ENCODE measurements at regions not wholly inside any gene's neighbourhood (a gene's known extent, or its start where the extent isn't known, plus 50 kb on each side); places are given as distances from the start of the nearest gene placed in this dataset.

DNA sequence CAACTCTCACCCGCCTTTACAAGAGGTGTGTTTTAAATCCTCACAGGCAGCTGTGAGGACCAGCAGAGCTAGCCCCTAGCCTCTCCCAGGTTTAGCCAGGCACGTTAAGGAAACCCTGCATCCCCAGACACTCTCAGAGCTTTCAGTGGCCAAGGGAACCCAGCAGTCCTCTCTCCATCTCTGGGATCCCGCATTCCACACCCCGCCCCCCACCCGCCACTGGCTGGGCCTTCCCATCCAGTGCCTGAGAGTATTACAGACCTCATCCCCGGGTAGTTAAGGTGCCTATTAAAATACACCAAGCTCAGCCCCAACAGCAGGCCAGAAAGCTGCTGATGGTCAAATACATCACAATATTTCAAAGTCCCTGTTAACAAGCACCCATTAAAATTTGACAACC lies 256.2 kb downstream of the BCOR start:
- H3K27me3 ChIP-seq (ENCODE audit: insufficient read depth, low read depth, low read length): no peaks in the 10 kb centered on the region
- H2AFZ ChIP-seq (ENCODE audit: low read depth, low read length): no peak overlapping the region
- no peak for TF ChIP-seq TAF1 (IDR thresholded peaks at IDR 0.05; ENCODE audit: low read depth)
- no peak for TF ChIP-seq EZH2 (IDR thresholded peaks at IDR 0.05; ENCODE audit: borderline replicate concordance, insufficient read depth, low read length, poor library complexity, severe bottlenecking)
- no peak for TF ChIP-seq MXI1 (conservative IDR thresholded peaks at IDR 0.05; ENCODE audit: poor library complexity, severe bottlenecking)
- no peak overlapping the region for H3K4me2 ChIP-seq (ENCODE audit: low read length)
- no peak overlapping the region for H3K27ac ChIP-seq (ENCODE audit: low read length)
- no peak overlapping the region for H3K9ac ChIP-seq (ENCODE audit: low read length)
- no peaks in the 10 kb centered on the region for H3K9me3 ChIP-seq (ENCODE audit: low read length)
- H3K9me2 ChIP-seq (ENCODE audit: insufficient read depth, low read length): no peaks in the 10 kb centered on the region
- H3F3A ChIP-seq (ENCODE audit: insufficient read depth, low read length, poor library complexity, severe bottlenecking): no peaks in the 10 kb centered on the region
- no peak overlapping the region for H3K4me3 ChIP-seq (ENCODE audit: low read length)
- no peaks in the 10 kb centered on the region for H4K20me1 ChIP-seq (ENCODE audit: insufficient read depth)
- no peaks in the 10 kb centered on the region for H3K79me2 ChIP-seq (replicated peaks; ENCODE audit: insufficient read depth, low read length)
- H3K36me3 ChIP-seq (ENCODE audit: insufficient read depth, low read length): no peaks in the 10 kb centered on the region

DNA sequence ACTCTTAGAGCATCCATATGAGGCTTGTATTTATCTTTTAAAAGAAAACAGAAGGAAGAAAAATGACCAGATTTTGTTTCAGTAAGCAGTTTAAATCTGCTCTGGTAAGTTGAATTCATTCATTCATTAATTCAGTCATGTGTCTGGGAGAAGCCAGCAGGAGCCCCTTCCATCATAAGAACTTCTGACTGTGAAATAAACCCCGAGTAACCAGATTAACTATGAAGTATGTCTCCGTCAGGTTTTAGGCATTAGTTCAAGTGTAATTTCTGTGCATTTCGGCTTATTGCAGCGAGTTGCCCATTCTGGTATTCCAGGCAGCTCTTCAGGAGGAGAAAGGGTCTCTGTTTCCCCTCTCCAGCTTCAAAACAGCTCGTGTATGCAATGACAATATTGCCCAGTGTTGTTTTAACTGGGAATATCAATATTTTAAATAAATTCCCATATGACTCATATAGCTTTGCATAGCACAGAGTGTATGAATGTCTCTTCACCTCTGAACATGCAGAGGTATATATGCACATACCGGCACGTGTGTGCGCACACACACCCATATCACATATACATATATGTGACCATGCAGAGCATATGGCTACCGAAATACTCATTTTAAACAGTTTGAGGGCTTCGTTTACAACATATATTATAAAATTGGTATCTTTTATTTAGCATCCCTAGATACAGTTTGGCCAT lies 255.3 kb downstream of the BCOR start:
- H3K79me2 ChIP-seq (replicated peaks; ENCODE audit: insufficient read depth, low read length): no peaks in the 10 kb centered on the region
- H3K4me2 ChIP-seq (ENCODE audit: low read length): no peak overlapping the region
- H3F3A ChIP-seq (ENCODE audit: insufficient read depth, low read length, poor library complexity, severe bottlenecking): no peaks in the 10 kb centered on the region
- no peaks in the 10 kb centered on the region for H3K36me3 ChIP-seq (ENCODE audit: insufficient read depth, low read length)
- H4K20me1 ChIP-seq (ENCODE audit: insufficient read depth): no peaks in the 10 kb centered on the region
- H3K27me3 ChIP-seq (ENCODE audit: insufficient read depth, low read depth, low read length): no peaks in the 10 kb centered on the region
- H3K9me3 ChIP-seq (ENCODE audit: low read length): no peaks in the 10 kb centered on the region
- H3K9ac ChIP-seq (ENCODE audit: low read length): no peak overlapping the region
- H3K27ac ChIP-seq (ENCODE audit: low read length): no peak overlapping the region
- no peak overlapping the region for H3K4me3 ChIP-seq (ENCODE audit: low read length)
- TF ChIP-seq, protein P1, sequence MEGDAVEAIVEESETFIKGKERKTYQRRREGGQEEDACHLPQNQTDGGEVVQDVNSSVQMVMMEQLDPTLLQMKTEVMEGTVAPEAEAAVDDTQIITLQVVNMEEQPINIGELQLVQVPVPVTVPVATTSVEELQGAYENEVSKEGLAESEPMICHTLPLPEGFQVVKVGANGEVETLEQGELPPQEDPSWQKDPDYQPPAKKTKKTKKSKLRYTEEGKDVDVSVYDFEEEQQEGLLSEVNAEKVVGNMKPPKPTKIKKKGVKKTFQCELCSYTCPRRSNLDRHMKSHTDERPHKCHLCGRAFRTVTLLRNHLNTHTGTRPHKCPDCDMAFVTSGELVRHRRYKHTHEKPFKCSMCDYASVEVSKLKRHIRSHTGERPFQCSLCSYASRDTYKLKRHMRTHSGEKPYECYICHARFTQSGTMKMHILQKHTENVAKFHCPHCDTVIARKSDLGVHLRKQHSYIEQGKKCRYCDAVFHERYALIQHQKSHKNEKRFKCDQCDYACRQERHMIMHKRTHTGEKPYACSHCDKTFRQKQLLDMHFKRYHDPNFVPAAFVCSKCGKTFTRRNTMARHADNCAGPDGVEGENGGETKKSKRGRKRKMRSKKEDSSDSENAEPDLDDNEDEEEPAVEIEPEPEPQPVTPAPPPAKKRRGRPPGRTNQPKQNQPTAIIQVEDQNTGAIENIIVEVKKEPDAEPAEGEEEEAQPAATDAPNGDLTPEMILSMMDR (IDR thresholded peaks at IDR 0.05; ENCODE audit: poor library complexity, severe bottlenecking): no peak
- no peaks in the 10 kb centered on the region for H3K9me2 ChIP-seq (ENCODE audit: insufficient read depth, low read length)
- no peak overlapping the region for H2AFZ ChIP-seq (ENCODE audit: low read depth, low read length)

DNA sequence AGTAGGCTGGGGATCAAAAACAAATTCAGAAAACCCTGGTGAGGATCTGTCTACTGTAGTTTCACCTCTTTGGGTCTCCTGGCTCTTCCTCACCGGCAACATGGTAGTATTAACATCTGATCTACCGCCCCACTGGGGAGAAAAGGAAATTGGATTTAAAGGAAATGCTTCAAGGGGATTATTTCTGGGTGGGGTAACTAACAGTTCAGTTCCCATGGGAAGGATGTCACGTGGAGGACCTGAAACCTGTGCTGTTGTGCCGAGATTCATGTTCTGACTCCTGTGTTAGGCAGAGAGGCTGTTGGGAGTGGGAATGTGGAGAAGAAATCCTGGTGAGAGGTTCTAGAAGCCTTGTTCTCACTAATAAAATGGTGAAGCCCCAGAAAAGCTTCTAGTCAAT lies 254.4 kb downstream of the BCOR start:
- Histone ChIP-seq H3K36me3 (ENCODE audit: insufficient read depth, low read length) (no peaks in the 10 kb centered on the region), H3K4me2 (ENCODE audit: low read length) (no peak overlapping the region), H4K20me1 (ENCODE audit: insufficient read depth) (no peaks in the 10 kb centered on the region), H3K9me2 (ENCODE audit: insufficient read depth, low read length) (no peaks in the 10 kb centered on the region), H3K27me3 (ENCODE audit: insufficient read depth, low read depth, low read length) (no peaks in the 10 kb centered on the region), H3K9me3 (ENCODE audit: low read length) (no peaks in the 10 kb centered on the region), H3K4me3 (ENCODE audit: low read length) (no peak overlapping the region), H3K27ac (ENCODE audit: low read length) (no peak overlapping the region), H3F3A (ENCODE audit: insufficient read depth, low read length, poor library complexity, severe bottlenecking) (no peaks in the 10 kb centered on the region), H3K79me2 (replicated peaks; ENCODE audit: insufficient read depth, low read length) (no peaks in the 10 kb centered on the region), H2AFZ (ENCODE audit: low read depth, low read length) (no peak overlapping the region), H3K9ac (ENCODE audit: low read length) (no peak overlapping the region)
- TF ChIP-seq, protein P2, sequence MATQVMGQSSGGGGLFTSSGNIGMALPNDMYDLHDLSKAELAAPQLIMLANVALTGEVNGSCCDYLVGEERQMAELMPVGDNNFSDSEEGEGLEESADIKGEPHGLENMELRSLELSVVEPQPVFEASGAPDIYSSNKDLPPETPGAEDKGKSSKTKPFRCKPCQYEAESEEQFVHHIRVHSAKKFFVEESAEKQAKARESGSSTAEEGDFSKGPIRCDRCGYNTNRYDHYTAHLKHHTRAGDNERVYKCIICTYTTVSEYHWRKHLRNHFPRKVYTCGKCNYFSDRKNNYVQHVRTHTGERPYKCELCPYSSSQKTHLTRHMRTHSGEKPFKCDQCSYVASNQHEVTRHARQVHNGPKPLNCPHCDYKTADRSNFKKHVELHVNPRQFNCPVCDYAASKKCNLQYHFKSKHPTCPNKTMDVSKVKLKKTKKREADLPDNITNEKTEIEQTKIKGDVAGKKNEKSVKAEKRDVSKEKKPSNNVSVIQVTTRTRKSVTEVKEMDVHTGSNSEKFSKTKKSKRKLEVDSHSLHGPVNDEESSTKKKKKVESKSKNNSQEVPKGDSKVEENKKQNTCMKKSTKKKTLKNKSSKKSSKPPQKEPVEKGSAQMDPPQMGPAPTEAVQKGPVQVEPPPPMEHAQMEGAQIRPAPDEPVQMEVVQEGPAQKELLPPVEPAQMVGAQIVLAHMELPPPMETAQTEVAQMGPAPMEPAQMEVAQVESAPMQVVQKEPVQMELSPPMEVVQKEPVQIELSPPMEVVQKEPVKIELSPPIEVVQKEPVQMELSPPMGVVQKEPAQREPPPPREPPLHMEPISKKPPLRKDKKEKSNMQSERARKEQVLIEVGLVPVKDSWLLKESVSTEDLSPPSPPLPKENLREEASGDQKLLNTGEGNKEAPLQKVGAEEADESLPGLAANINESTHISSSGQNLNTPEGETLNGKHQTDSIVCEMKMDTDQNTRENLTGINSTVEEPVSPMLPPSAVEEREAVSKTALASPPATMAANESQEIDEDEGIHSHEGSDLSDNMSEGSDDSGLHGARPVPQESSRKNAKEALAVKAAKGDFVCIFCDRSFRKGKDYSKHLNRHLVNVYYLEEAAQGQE (IDR thresholded peaks at IDR 0.05; ENCODE audit: borderline replicate concordance): no peak
